ENCODE measurements at regions not wholly inside any gene's neighbourhood (a gene's known extent, or its start where the extent isn't known, plus 50 kb on each side); places are given as distances from the start of the nearest gene placed in this dataset.

DNA sequence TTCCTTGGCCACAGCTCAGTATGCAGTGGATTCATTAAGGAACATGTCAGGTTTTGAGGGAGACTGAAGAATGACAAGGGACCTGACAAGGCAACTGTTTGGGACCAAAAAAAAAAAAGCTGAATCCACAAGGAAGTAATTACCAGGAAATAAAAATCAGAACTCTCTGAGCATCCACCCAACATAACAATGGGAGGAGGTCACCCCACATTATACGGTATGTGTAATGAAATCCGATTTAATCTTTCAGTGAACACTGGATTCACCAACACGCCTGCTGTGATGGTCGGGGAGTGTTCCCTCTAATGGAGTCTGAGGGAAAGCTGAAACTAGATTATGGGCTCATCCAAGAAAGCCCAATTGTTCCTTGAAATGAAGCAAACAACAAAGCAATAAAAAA lies 329.3 kb downstream of the ETAA1 start:
- no peak for TF ChIP-seq CTCF (IDR thresholded peaks at IDR 0.05; ENCODE audit: insufficient read depth, low read length, poor library complexity, severe bottlenecking)
- DNase-seq (ENCODE audit: extremely low read depth, insufficient read length), result no peak
- H3K4me3 ChIP-seq (replicated peaks; ENCODE audit: low read depth, low read length), result no peak overlapping the region
- H3K36me3 ChIP-seq (ENCODE audit: control insufficient read depth, insufficient read depth, low read length), result no peaks in the 10 kb centered on the region
- H3K27me3 ChIP-seq (replicated peaks; ENCODE audit: control insufficient read depth, insufficient read depth, low read length), result no peaks in the 10 kb centered on the region; the same call in 1 of the 2 replicates

GRCh38 chr2:67727131-67727530 lies 330.0 kb downstream of the ETAA1 start:
- Histone ChIP-seq H3K4me3 (replicated peaks; ENCODE audit: low read depth, low read length) (no peak overlapping the region), H3K27me3 (replicated peaks; ENCODE audit: control insufficient read depth, insufficient read depth, low read length) (no peaks in the 10 kb centered on the region; the same call in 1 of the 2 replicates), H3K36me3 (ENCODE audit: control insufficient read depth, insufficient read depth, low read length) (no peaks in the 10 kb centered on the region)
- TF ChIP-seq CTCF (IDR thresholded peaks at IDR 0.05; ENCODE audit: insufficient read depth, low read length, poor library complexity, severe bottlenecking), result no peak
- no peak for DNase-seq (ENCODE audit: extremely low read depth, insufficient read length)

- H3K36me3 ChIP-seq (ENCODE audit: control insufficient read depth, insufficient read depth, low read length), result no peaks in the 10 kb centered on the region
- H3K4me3 ChIP-seq (replicated peaks; ENCODE audit: low read depth, low read length), result no peak overlapping the region
- no peak for DNase-seq (ENCODE audit: extremely low read depth, insufficient read length)
- TF ChIP-seq CTCF (IDR thresholded peaks at IDR 0.05; ENCODE audit: insufficient read depth, low read length, poor library complexity, severe bottlenecking), result no peak
- no peaks in the 10 kb centered on the region; the same call in 1 of the 2 replicates for H3K27me3 ChIP-seq (replicated peaks; ENCODE audit: control insufficient read depth, insufficient read depth, low read length)
Observed at GRCh38 chr2:67727623-67728022, 330.5 kb downstream of the ETAA1 start.

DNA sequence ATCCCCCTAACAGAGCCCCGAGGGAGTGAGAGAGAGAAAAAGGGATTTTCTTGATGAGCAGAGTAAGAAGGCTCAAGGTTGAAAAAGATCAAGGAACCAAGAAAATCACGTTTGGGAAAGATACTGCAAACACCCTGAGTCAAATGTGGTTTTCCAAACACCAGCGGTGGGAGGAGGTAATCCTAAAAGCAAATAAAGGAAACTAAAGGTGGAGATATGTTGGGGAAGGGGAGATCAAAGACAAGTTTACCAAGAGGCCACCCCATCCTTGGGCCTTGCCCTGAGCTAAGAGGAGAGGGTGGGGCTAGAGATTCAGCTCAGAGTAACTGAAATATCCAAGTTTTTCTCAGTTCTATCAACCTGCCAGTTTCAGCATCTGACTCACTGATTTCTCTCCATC lies 332.3 kb downstream of the ETAA1 start:
- H3K4me3 ChIP-seq (replicated peaks; ENCODE audit: low read depth, low read length), result no peak overlapping the region
- no peak for DNase-seq (ENCODE audit: extremely low read depth, insufficient read length)
- H3K36me3 ChIP-seq (ENCODE audit: control insufficient read depth, insufficient read depth, low read length), result no peaks in the 10 kb centered on the region
- no peak for TF ChIP-seq CTCF (IDR thresholded peaks at IDR 0.05; ENCODE audit: insufficient read depth, low read length, poor library complexity, severe bottlenecking)
- H3K27me3 ChIP-seq (replicated peaks; ENCODE audit: control insufficient read depth, insufficient read depth, low read length), result no peaks in the 10 kb centered on the region; the same call in 1 of the 2 replicates

DNA sequence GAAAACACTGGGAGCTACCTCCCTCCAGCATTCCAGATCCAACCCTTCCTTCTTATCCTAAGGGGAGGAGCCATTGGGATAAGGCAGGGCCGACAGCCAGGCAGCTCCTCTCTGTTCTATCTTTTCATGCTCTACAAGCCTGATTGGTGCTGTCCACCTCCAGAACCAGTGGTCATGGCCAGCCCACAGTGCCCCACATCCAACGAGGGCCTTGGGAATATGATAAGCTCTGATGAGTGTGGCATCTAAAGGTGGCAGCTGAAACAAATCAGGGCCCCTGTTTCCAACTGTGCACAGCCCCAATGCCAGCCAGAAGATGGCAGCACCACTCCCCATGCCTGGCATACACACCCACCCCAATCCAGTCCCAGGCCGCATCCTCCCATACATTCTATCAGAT lies 329.3 kb downstream of the C1D start:
- TF ChIP-seq CTCF (IDR thresholded peaks at IDR 0.05; ENCODE audit: insufficient read depth, low read length, poor library complexity, severe bottlenecking), result peak; percentile 72
- Histone ChIP-seq H3K4me3 (replicated peaks; ENCODE audit: low read depth, low read length) (no peak overlapping the region), H3K36me3 (ENCODE audit: control insufficient read depth, insufficient read depth, low read length) (no peaks in the 10 kb centered on the region), H3K27me3 (replicated peaks; ENCODE audit: control insufficient read depth, insufficient read depth, low read length) (no peaks in the 10 kb centered on the region)
- no peak for DNase-seq (ENCODE audit: extremely low read depth, insufficient read length)

DNA sequence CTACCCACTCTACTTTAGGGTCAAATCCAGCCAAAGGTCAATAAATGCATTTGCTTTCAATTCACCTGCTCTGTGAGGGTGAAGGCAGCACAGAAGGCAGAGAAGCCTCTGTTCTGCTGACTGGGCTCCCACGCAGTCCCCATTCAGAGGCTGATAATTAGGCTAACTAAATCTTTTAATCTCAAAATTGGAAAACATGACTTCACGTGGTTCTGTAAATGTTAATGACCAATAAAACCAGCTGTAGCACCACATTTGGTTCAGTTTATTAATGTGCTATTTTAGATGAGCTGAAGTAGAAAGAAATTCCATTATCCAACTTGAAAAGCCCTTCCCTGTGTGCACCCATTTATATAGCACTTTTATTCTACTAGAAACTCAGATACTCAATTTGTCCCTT lies 310.6 kb downstream of the C1D start:
- TF ChIP-seq CTCF (IDR thresholded peaks at IDR 0.05; ENCODE audit: insufficient read depth, low read length, poor library complexity, severe bottlenecking), result no peak
- no peak for DNase-seq (ENCODE audit: extremely low read depth, insufficient read length)
- Histone ChIP-seq H3K4me3 (replicated peaks; ENCODE audit: low read depth, low read length) (no peak overlapping the region), H3K36me3 (ENCODE audit: control insufficient read depth, insufficient read depth, low read length) (no peaks in the 10 kb centered on the region), H3K27me3 (replicated peaks; ENCODE audit: control insufficient read depth, insufficient read depth, low read length) (no peaks in the 10 kb centered on the region; the same call in 1 of the 2 replicates)
